Transverse colon (tissue), 4 donors: ENCODE measurements at regions not wholly inside any gene's neighbourhood (a gene's known extent, or its start where the extent isn't known, plus 50 kb on each side); places are given as distances from the start of the nearest gene placed in this dataset.

ENCODE experiments used
- DNase-seq: peaks from one replicate; pipeline ENCODE4 v3.0.0-alpha.2; 2019
- H3K27ac ChIP-seq, 4 donors: fragments of 200-600 bp; sonication (generic); 2 replicates each; pipeline ENCODE4 v1.5.1; 2016 to 2018; ENCODE audit warnings: inconsistent platforms in 4 of 4
- H3K27me3 ChIP-seq: fragments of 200-600 bp; sonication (generic); 2 replicates; pipeline ENCODE4 v1.5.1; 2017; ENCODE audit warnings: inconsistent platforms
- H3K36me3 ChIP-seq, 4 donors: fragments of 200-600 bp; sonication (generic); 2 replicates each; pipeline ENCODE4 v1.5.1; 2017 to 2019; ENCODE audit warnings: inconsistent platforms in 4 of 4
- H3K4me1 ChIP-seq, 4 donors: fragments of 200-600 bp; sonication (generic); 2 replicates each; pipeline ENCODE4 v1.5.1; 2017 to 2020; ENCODE audit warnings: inconsistent platforms in 4 of 4
- H3K4me3 ChIP-seq, 4 donors: fragments of 200-600 bp; sonication (generic); 1 replicate in 1 of 4; 2 replicates in 3 of 4; pipeline versions ENCODE4 v1.5.1 to v1.6.1; 2017 to 2019; ENCODE audit warnings: inconsistent platforms in 4 of 4
- H3K9me3 ChIP-seq, 2 donors: fragments of 200-600 bp; sonication (generic); 2 replicates each; pipeline ENCODE4 v1.5.1; 2017 to 2019; ENCODE audit warnings: inconsistent platforms in 2 of 2
- CTCF ChIP-seq, 5 experiments: fragments of 200-600 bp in 3 of 5; fragments of 450-650 bp in 2 of 5; sonication (generic) in 3 of 5; IDR thresholded peaks; 1 replicate in 2 of 5; 2 replicates in 3 of 5; pipeline ENCODE4 v1.5.1; 2016 to 2017; ENCODE audit warnings: antibody characterized with exemption in 5 of 5, inconsistent platforms in 3 of 5, mild to moderate bottlenecking in 2 of 5, moderate library complexity in 1 of 5
- EP300 ChIP-seq: sonication (generic); formaldehyde crosslinking; IDR thresholded peaks from one replicate; pipeline ENCODE4 v1.6.1; 2017; ENCODE audit warnings: antibody characterized with exemption, low read depth
- POLR2A ChIP-seq: fragments of 450-650 bp; IDR thresholded peaks from one replicate; pipeline ENCODE4 v1.6.1; 2016; ENCODE audit warnings: antibody characterized with exemption, mild to moderate bottlenecking, moderate library complexity
- POLR2AphosphoS5 ChIP-seq, 3 donors: sonication (generic); formaldehyde crosslinking; IDR thresholded peaks; one replicate each; pipeline ENCODE4 v1.6.1; 2016; ENCODE audit warnings: antibody characterized with exemption in 3 of 3
- WGBS, 2 donors: methylation state at CpG; one replicate each; pipeline ENCODE4 v1.1.5; 2018; ENCODE audit warnings: low coverage in 1 of 2; 5-methylcytosine and 5-hydroxymethylcytosine counted together
- in situ Hi-C, 4 donors: fragments of 200-750 bp; cut with MboI; loops; one replicate each; pipeline versions ENCODE4 v1.15.0 to v1.15.1; 2017; ENCODE audit warnings: low sequenced_read_pairs in 3 of 4, low pct_ligation_motif_present in 1 of 4, low pct_unique_long_range_greater_than_20kb in 1 of 4
- intact Hi-C: fragments of 100-400 bp; cut with DNase I; formaldehyde crosslinking; loops from one replicate; pipeline ENCODE4 v1.15.1; 2023; ENCODE audit warnings: low total_unique reads

- DNase-seq, result no peak
- H3K27me3 ChIP-seq, result no peaks in the 10 kb centered on the region
- H3K4me3 ChIP-seq, result no peak overlapping the region
- no peak overlapping the region for H3K27ac ChIP-seq
- TF ChIP-seq CTCF (IDR thresholded peaks at IDR 0.05) (no peak), POLR2AphosphoS5 (IDR thresholded peaks at IDR 0.05) (no peak), POLR2A (no peak), EP300 (no peak)
- 75 to 80% methylated on average over 3 to 4 of the region's 4 CpGs for WGBS, 2 donors
- intact Hi-C loops, result no loop called here
- H3K4me1 ChIP-seq, result peaks cover 6 to 25% (median 10%) of the 10 kb centered on the region in 4 donors
- H3K9me3 ChIP-seq, result no peaks in the 10 kb centered on the region
- H3K36me3 ChIP-seq, result no peaks in the 10 kb centered on the region
- in situ Hi-C loops, result no loop called here
Measured at GRCh38 chr2:23131066-23131575, 253.9 kb upstream of the KLHL29 start.

GRCh38 chr2:23132000-23132399 lies 253.0 kb upstream of the KLHL29 start:
- intact Hi-C loops, result no loop called here
- Histone ChIP-seq H3K9me3 (no peaks in the 10 kb centered on the region), H3K27me3 (no peaks in the 10 kb centered on the region), H3K27ac (no peak overlapping the region), H3K4me3 (no peak overlapping the region), H3K4me1 (peaks cover 6 to 16% (median 8%) of the 10 kb centered on the region in 4 donors), H3K36me3 (no peaks in the 10 kb centered on the region)
- in situ Hi-C loops, result no loop called here
- TF ChIP-seq POLR2A, result no peak
- TF ChIP-seq POLR2AphosphoS5 (IDR thresholded peaks at IDR 0.05), result no peak
- no peak for TF ChIP-seq EP300
- no peak for TF ChIP-seq CTCF (IDR thresholded peaks at IDR 0.05)
- WGBS, 2 donors, result 86% methylated on average over 2 of the region's 2 CpGs
- no peak for DNase-seq

- TF ChIP-seq CTCF (IDR thresholded peaks at IDR 0.05) (no peak), POLR2A (no peak), POLR2AphosphoS5 (IDR thresholded peaks at IDR 0.05) (no peak), EP300 (no peak)
- H3K36me3 ChIP-seq, result no peaks in the 10 kb centered on the region
- H3K4me1 ChIP-seq, result peaks cover 2 to 12% (median 3%) of the 10 kb centered on the region in 4 donors
- whole genome bisulfite sequencing, 2 donors, result 53 to 66% methylated on average over 3 of the region's 3 CpGs
- H3K27me3 ChIP-seq, result no peaks in the 10 kb centered on the region
- H3K27ac ChIP-seq, result no peak overlapping the region
- H3K9me3 ChIP-seq, result no peaks in the 10 kb centered on the region
- no peak overlapping the region for H3K4me3 ChIP-seq
- DNase-seq, result no peak
- in situ Hi-C loops (no loop called here), intact Hi-C loops (no loop called here)
Measured at GRCh38 chr2:23132823-23133595, 252.0 kb upstream of the KLHL29 start.

GRCh38 chr2:23134726-23135125 lies 250.3 kb upstream of the KLHL29 start:
- WGBS, 2 donors, result 82% methylated on average over 1 of the region's 1 CpG; no CpG with 5 or more reads in 1 of the 2 donors
- H3K27me3 ChIP-seq, result no peaks in the 10 kb centered on the region
- H3K27ac ChIP-seq, result no peak overlapping the region
- H3K4me1 ChIP-seq, result peaks cover 0 to 8% (median 2%) of the 10 kb centered on the region in 4 donors
- no peak for DNase-seq
- H3K9me3 ChIP-seq, result no peaks in the 10 kb centered on the region
- H3K4me3 ChIP-seq, result no peak overlapping the region
- no peaks in the 10 kb centered on the region for H3K36me3 ChIP-seq
- TF ChIP-seq EP300, result no peak
- no peak for TF ChIP-seq CTCF (IDR thresholded peaks at IDR 0.05)
- no peak for TF ChIP-seq POLR2A
- no peak for TF ChIP-seq POLR2AphosphoS5 (IDR thresholded peaks at IDR 0.05)
- intact Hi-C loops (no loop called here), in situ Hi-C loops (no loop called here)
